Natural killer cell (primary cell): ENCODE measurements at regions not wholly inside any gene's neighbourhood (a gene's known extent, or its start where the extent isn't known, plus 50 kb on each side); places are given as distances from the start of the nearest gene placed in this dataset.

Experiments used
- ATAC-seq, 3 donors: fragments of 150-1000 bp in 2 of 3; fragments of 200-7000 bp in 1 of 3; cut with Tn5 transposase; 1 replicate in 1 of 3; 2 replicates in 2 of 3; pipeline ENCODE4 v1.10.0; 2021; ENCODE audit warnings: mild to moderate bottlenecking in 2 of 3, moderate library complexity in 2 of 3
- DNase-seq, 2 donors: peaks; one replicate each; pipeline versions ENCODE4 v3.0.0 to v3.0.0-alpha.2; 2013 to 2021; ENCODE audit warnings: mixed read lengths in 1 of 2
- H3K27ac ChIP-seq: one replicate; pipeline ENCODE4 v1.5.1; 2013; ENCODE audit warnings: mild to moderate bottlenecking, low read length
- H3K27me3 ChIP-seq: one replicate; pipeline ENCODE4 v1.6.1; 2013; ENCODE audit warnings: low read length; ENCODE audit not compliant: control insufficient read depth, insufficient read depth
- H3K36me3 ChIP-seq: one replicate; pipeline ENCODE4 v1.6.1; 2013; ENCODE audit warnings: low read length; ENCODE audit not compliant: control insufficient read depth, insufficient read depth
- H3K4me1 ChIP-seq: one replicate; pipeline ENCODE4 v1.6.1; 2013; ENCODE audit warnings: low read length; ENCODE audit not compliant: control insufficient read depth, insufficient read depth
- H3K4me3 ChIP-seq: one replicate; pipeline ENCODE4 v1.5.1; 2013; ENCODE audit warnings: low read length
- H3K9me3 ChIP-seq: one replicate; pipeline ENCODE4 v1.6.1; 2013; ENCODE audit warnings: low read length; ENCODE audit not compliant: control insufficient read depth, insufficient read depth
- H3K27ac Mint-ChIP-seq, 2 donors: one replicate each; pipeline ENCODE4 v1.8.0; 2022; ENCODE audit warnings: mild to moderate bottlenecking in 2 of 2, mixed read lengths in 2 of 2, moderate library complexity in 1 of 2
- H3K27me3 Mint-ChIP-seq, 2 donors: one replicate each; pipeline ENCODE4 v1.8.0; 2022; ENCODE audit warnings: low read depth in 2 of 2, mixed read lengths in 2 of 2
- H3K36me3 Mint-ChIP-seq: one replicate; pipeline ENCODE4 v1.8.0; 2022; ENCODE audit warnings: mixed read lengths
- H3K4me1 Mint-ChIP-seq, 2 donors: one replicate each; pipeline ENCODE4 v1.8.0; 2022; ENCODE audit warnings: mixed read lengths in 2 of 2
- H3K4me3 Mint-ChIP-seq: one replicate; pipeline ENCODE4 v1.8.0; 2022; ENCODE audit warnings: mild to moderate bottlenecking, moderate library complexity, mixed read lengths
- H3K9me3 Mint-ChIP-seq, 2 donors: one replicate each; pipeline ENCODE4 v1.8.0; 2022; ENCODE audit warnings: mixed read lengths in 2 of 2
- CTCF ChIP-seq: fragments of 200-600 bp; IDR thresholded peaks from one replicate; pipeline ENCODE4 v1.8.0; 2022; ENCODE audit warnings: antibody characterized with exemption
- WGBS: methylation state at CpG from one replicate; pipeline ENCODE4 v1.1.7; 2013; ENCODE audit warnings: missing lambda C conversion rate; ENCODE audit not compliant: insufficient coverage; 5-methylcytosine and 5-hydroxymethylcytosine counted together
- intact Hi-C: fragments of 100-400 bp; cut with micrococcal nuclease; formaldehyde crosslinking; loops from one replicate; pipeline ENCODE4 v1.14.2; 2022

GRCh38 chr13:104065328-104065727, 999.1 kb upstream of the SLC10A2 start:
- Mint-ChIP-seq H3K27me3 (no peaks in the 10 kb centered on the region), H3K4me1 (no peaks in the 10 kb centered on the region), H3K9me3 (peaks cover 9 to 19% of the 10 kb centered on the region in 2 donors), H3K27ac (no peak overlapping the region), H3K36me3 (peaks cover 5% of the 10 kb centered on the region), H3K4me3 (no peak overlapping the region)
- no peaks in the 10 kb centered on the region for H3K9me3 ChIP-seq
- H3K27me3 ChIP-seq = no peaks in the 10 kb centered on the region
- H3K4me3 ChIP-seq = no peak overlapping the region
- no peak for TF ChIP-seq CTCF
- intact Hi-C loops = no loop called here
- H3K36me3 ChIP-seq = no peaks in the 10 kb centered on the region
- no peak overlapping the region for H3K27ac ChIP-seq
- no peak for DNase-seq
- no peak for ATAC-seq
- no peaks in the 10 kb centered on the region for H3K4me1 ChIP-seq
- 72% methylated on average over 2 of the region's 2 CpGs for WGBS

- WGBS = 82% methylated on average over 3 of the region's 4 CpGs
- H3K36me3 ChIP-seq = no peaks in the 10 kb centered on the region
- Mint-ChIP-seq H3K4me3 (no peak overlapping the region), H3K27ac (no peak overlapping the region), H3K27me3 (no peaks in the 10 kb centered on the region), H3K9me3 (peaks cover 14 to 25% of the 10 kb centered on the region in 2 donors), H3K36me3 (peaks cover 14% of the 10 kb centered on the region), H3K4me1 (no peaks in the 10 kb centered on the region)
- H3K27me3 ChIP-seq = no peaks in the 10 kb centered on the region
- H3K4me3 ChIP-seq = no peak overlapping the region
- ATAC-seq = no peak
- no peaks in the 10 kb centered on the region for H3K9me3 ChIP-seq
- no peak overlapping the region for H3K27ac ChIP-seq
- TF ChIP-seq CTCF = no peak
- intact Hi-C loops = no loop called here
- DNase-seq = no peak
- no peaks in the 10 kb centered on the region for H3K4me1 ChIP-seq
Observed at GRCh38 chr13:104057861-104058260, 991.6 kb upstream of the SLC10A2 start.

GRCh38 chr13:104045907-104046306, 979.7 kb upstream of the SLC10A2 start:
- no peaks in the 10 kb centered on the region for H3K4me1 Mint-ChIP-seq
- Histone ChIP-seq H3K4me1 (no peaks in the 10 kb centered on the region), H3K4me3 (no peak overlapping the region), H3K36me3 (no peaks in the 10 kb centered on the region), H3K9me3 (peaks cover 3% of the 10 kb centered on the region), H3K27me3 (no peaks in the 10 kb centered on the region), H3K27ac (no peak overlapping the region)
- TF ChIP-seq CTCF = no peak
- WGBS = 58% methylated on average over 1 of the region's 1 CpG
- peaks cover 7% of the 10 kb centered on the region for H3K36me3 Mint-ChIP-seq
- H3K4me3 Mint-ChIP-seq = no peak overlapping the region
- intact Hi-C loops = no loop called here
- DNase-seq (no peak), ATAC-seq (no peak)
- H3K27me3 Mint-ChIP-seq = no peaks in the 10 kb centered on the region
- peaks cover 7 to 31% of the 10 kb centered on the region in 2 donors for H3K9me3 Mint-ChIP-seq
- no peak overlapping the region for H3K27ac Mint-ChIP-seq

- H3K4me1 ChIP-seq = no peaks in the 10 kb centered on the region
- intact Hi-C loops = no loop called here
- Mint-ChIP-seq H3K27ac (no peak overlapping the region), H3K36me3 (peaks cover 7% of the 10 kb centered on the region), H3K9me3 (peaks cover 11 to 28% of the 10 kb centered on the region in 2 donors), H3K4me3 (no peak overlapping the region), H3K27me3 (no peaks in the 10 kb centered on the region), H3K4me1 (no peaks in the 10 kb centered on the region)
- WGBS = 93% methylated on average over 2 of the region's 2 CpGs
- no peak for TF ChIP-seq CTCF
- no peak overlapping the region for H3K4me3 ChIP-seq
- ATAC-seq (no peak), DNase-seq (no peak)
- H3K27me3 ChIP-seq = no peaks in the 10 kb centered on the region
- no peaks in the 10 kb centered on the region for H3K36me3 ChIP-seq
- H3K9me3 ChIP-seq = peaks cover 3% of the 10 kb centered on the region
- no peak overlapping the region for H3K27ac ChIP-seq
Observed at GRCh38 chr13:104043184-104043583, 977.0 kb upstream of the SLC10A2 start.
